WTC11 (cell line): ENCODE measurements at regions not wholly inside any gene's neighbourhood (a gene's known extent, or its start where the extent isn't known, plus 50 kb on each side); places are given as distances from the start of the nearest gene placed in this dataset.

Source experiments
- ATAC-seq: fragments of 200-7000 bp; cut with Tn5 transposase; 2 replicates; pipeline ENCODE4 v1.10.0; 2021; ENCODE audit warnings: mild to moderate bottlenecking, moderate library complexity
- CTCF ChIA-PET: fragments of 300-600 bp; sonication (Branson Sonifier 250); formaldehyde crosslinking; loops from one replicate; lab custom pipeline; 2021; ENCODE audit warnings: antibody characterized with exemption; lab: Charles Lee
- POLR2A ChIA-PET: fragments of 350-600 bp; sonication (Branson Sonifier 250); formaldehyde crosslinking; loops from one replicate; lab custom pipeline; 2021; ENCODE audit warnings: antibody characterized with exemption; lab: Charles Lee
- DNase-seq: peaks from one replicate; pipeline ENCODE4 v3.0.0; 2021; ENCODE audit warnings: low spot score
- H3K27ac Mint-ChIP-seq: 2 replicates; pipeline ENCODE4 v1.8.0; 2021; ENCODE audit warnings: mixed read lengths
- H3K27me3 Mint-ChIP-seq: 2 replicates; pipeline ENCODE4 v1.8.0; 2021; ENCODE audit warnings: low read depth, mild to moderate bottlenecking, moderate library complexity, mixed read lengths
- H3K36me3 Mint-ChIP-seq: 2 replicates; pipeline ENCODE4 v1.8.0; 2021; ENCODE audit warnings: mixed read lengths
- H3K4me1 Mint-ChIP-seq: 2 replicates; pipeline ENCODE4 v1.8.0; 2022; ENCODE audit warnings: mixed read lengths
- H3K4me3 Mint-ChIP-seq: 2 replicates; pipeline ENCODE4 v1.8.0; 2021; ENCODE audit warnings: mild to moderate bottlenecking, moderate library complexity, mixed read lengths
- H3K9me3 Mint-ChIP-seq: 2 replicates; pipeline ENCODE4 v1.8.0; 2021; ENCODE audit warnings: mixed read lengths
- AR ChIP-seq: fragments of 250-450 bp; sonication (Bioruptor Pico); IDR thresholded peaks from 2 replicates; pipeline ENCODE4 v1.9.0; 2021; ENCODE audit warnings: mild to moderate bottlenecking
- ARID4B ChIP-seq: sonication (generic); formaldehyde crosslinking; IDR thresholded peaks from 2 replicates; pipeline ENCODE4 v1.8.0; 2023; ENCODE audit warnings: missing genetic modification reagents, mild to moderate bottlenecking, borderline replicate concordance
- EMX1 ChIP-seq: fragments of 250-450 bp; sonication (Bioruptor Pico); IDR thresholded peaks from 2 replicates; pipeline ENCODE4 v1.8.0; 2021; ENCODE audit warnings: mild to moderate bottlenecking
- ETV6 ChIP-seq: sonication (generic); formaldehyde crosslinking; IDR thresholded peaks from 2 replicates; pipeline ENCODE4 v1.8.1; 2022; ENCODE audit warnings: mild to moderate bottlenecking, missing genetic modification reagents
- FOXJ3 ChIP-seq: sonication (generic); formaldehyde crosslinking; IDR thresholded peaks from 2 replicates; pipeline ENCODE4 v1.9.0; 2021; ENCODE audit warnings: missing genetic modification reagents, mild to moderate bottlenecking, borderline replicate concordance
- GTF2I ChIP-seq: fragments of 250-450 bp; sonication (Bioruptor Pico); conservative IDR thresholded peaks from 2 replicates; pipeline ENCODE4 v1.4.0; 2021; ENCODE audit warnings: mild to moderate bottlenecking
- HMGA2 ChIP-seq: fragments of 250-450 bp; sonication (Bioruptor Pico); IDR thresholded peaks from 2 replicates; pipeline ENCODE4 v1.4.0; 2021; ENCODE audit warnings: mild to moderate bottlenecking, moderate library complexity
- NFYB ChIP-seq: sonication (generic); formaldehyde crosslinking; conservative IDR thresholded peaks from 2 replicates; pipeline ENCODE4 v1.8.0; 2022; ENCODE audit warnings: low read depth, missing genetic modification reagents
- NR3C1 ChIP-seq: sonication (generic); formaldehyde crosslinking; conservative IDR thresholded peaks from 2 replicates; pipeline ENCODE4 v1.8.1; 2023; ENCODE audit warnings: low read depth, mild to moderate bottlenecking, missing genetic modification reagents
- OVOL2 ChIP-seq: fragments of 250-450 bp; sonication (Bioruptor Pico); IDR thresholded peaks from 2 replicates; pipeline ENCODE4 v1.9.0; 2021; ENCODE audit warnings: mild to moderate bottlenecking, borderline replicate concordance
- PRDM15 ChIP-seq: sonication (generic); formaldehyde crosslinking; IDR thresholded peaks from 2 replicates; pipeline ENCODE4 v1.8.0; 2022; ENCODE audit warnings: missing genetic modification reagents
- ZNF317 ChIP-seq: sonication (generic); formaldehyde crosslinking; IDR thresholded peaks from 2 replicates; pipeline ENCODE4 v1.8.1; 2023; ENCODE audit warnings: low read depth, mild to moderate bottlenecking, moderate library complexity, missing genetic modification reagents, borderline replicate concordance
- ZNF416 ChIP-seq: fragments of 250-450 bp; sonication (Bioruptor Pico); IDR thresholded peaks from 2 replicates; pipeline ENCODE4 v1.9.0; 2021; ENCODE audit warnings: mild to moderate bottlenecking, inconsistent platforms
- TF ChIP-seq, protein P1 (sequence below): sonication (generic); formaldehyde crosslinking; IDR thresholded peaks from 2 replicates; pipeline ENCODE4 v1.8.0; 2022; ENCODE audit warnings: mild to moderate bottlenecking, missing genetic modification reagents
- TF ChIP-seq, protein P2 (sequence below): sonication (generic); formaldehyde crosslinking; IDR thresholded peaks from 2 replicates; pipeline ENCODE4 v1.8.0; 2022; ENCODE audit warnings: mild to moderate bottlenecking, missing genetic modification reagents
- TF ChIP-seq, protein P3 (sequence below): sonication (generic); formaldehyde crosslinking; IDR thresholded peaks from 2 replicates; pipeline ENCODE4 v1.8.0; 2023; ENCODE audit warnings: missing genetic modification reagents
- TF ChIP-seq, protein P4 (sequence below): fragments of 250-450 bp; sonication (Bioruptor Pico); IDR thresholded peaks from 2 replicates; pipeline ENCODE4 v1.8.0; 2021; ENCODE audit warnings: mild to moderate bottlenecking
- TF ChIP-seq, protein P5 (sequence below): fragments of 250-450 bp; sonication (Bioruptor Pico); IDR thresholded peaks from 2 replicates; pipeline ENCODE4 v1.9.0; 2021; ENCODE audit warnings: mild to moderate bottlenecking, borderline replicate concordance

DNA sequence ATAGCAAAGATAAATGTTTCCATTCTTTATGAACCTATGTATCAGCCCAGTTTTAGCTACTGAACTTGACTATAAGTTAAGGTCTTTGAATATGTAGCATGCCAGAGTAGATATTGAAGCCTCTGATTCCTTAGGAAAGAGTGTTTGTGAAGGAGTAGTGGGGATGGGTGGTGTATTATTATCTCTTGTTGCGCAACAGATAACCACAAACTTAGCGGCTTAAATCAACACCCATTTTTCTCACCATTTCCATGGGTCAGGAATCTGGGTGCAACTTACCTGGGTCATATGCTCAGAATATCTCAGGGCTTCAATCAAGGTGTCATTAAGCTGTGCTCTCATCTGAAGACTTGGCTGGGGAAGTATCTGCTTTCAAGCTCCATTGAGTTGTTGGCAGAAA, 251.4 kb upstream of the PUDP start (continued):
- TF ChIP-seq PRDM15 (CRISPR knock-in tag), result no peak
- no peak for TF ChIP-seq HMGA2 (CRISPR knock-in tag)
- TF ChIP-seq, protein P1, sequence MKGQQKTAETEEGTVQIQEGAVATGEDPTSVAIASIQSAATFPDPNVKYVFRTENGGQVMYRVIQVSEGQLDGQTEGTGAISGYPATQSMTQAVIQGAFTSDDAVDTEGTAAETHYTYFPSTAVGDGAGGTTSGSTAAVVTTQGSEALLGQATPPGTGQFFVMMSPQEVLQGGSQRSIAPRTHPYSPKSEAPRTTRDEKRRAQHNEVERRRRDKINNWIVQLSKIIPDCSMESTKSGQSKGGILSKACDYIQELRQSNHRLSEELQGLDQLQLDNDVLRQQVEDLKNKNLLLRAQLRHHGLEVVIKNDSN (CRISPR knock-in tag), result no peak
- TF ChIP-seq, protein P2, sequence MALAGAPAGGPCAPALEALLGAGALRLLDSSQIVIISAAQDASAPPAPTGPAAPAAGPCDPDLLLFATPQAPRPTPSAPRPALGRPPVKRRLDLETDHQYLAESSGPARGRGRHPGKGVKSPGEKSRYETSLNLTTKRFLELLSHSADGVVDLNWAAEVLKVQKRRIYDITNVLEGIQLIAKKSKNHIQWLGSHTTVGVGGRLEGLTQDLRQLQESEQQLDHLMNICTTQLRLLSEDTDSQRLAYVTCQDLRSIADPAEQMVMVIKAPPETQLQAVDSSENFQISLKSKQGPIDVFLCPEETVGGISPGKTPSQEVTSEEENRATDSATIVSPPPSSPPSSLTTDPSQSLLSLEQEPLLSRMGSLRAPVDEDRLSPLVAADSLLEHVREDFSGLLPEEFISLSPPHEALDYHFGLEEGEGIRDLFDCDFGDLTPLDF (CRISPR knock-in tag), result no peak
- no peak for TF ChIP-seq ZNF317 (CRISPR knock-in tag)
- TF ChIP-seq, protein P3, sequence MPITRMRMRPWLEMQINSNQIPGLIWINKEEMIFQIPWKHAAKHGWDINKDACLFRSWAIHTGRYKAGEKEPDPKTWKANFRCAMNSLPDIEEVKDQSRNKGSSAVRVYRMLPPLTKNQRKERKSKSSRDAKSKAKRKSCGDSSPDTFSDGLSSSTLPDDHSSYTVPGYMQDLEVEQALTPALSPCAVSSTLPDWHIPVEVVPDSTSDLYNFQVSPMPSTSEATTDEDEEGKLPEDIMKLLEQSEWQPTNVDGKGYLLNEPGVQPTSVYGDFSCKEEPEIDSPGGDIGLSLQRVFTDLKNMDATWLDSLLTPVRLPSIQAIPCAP (CRISPR knock-in tag), result no peak
- no peak for TF ChIP-seq GTF2I
- TF ChIP-seq OVOL2 (CRISPR knock-in tag), result no peak
- TF ChIP-seq ARID4B (CRISPR knock-in tag), result no peak

DNA sequence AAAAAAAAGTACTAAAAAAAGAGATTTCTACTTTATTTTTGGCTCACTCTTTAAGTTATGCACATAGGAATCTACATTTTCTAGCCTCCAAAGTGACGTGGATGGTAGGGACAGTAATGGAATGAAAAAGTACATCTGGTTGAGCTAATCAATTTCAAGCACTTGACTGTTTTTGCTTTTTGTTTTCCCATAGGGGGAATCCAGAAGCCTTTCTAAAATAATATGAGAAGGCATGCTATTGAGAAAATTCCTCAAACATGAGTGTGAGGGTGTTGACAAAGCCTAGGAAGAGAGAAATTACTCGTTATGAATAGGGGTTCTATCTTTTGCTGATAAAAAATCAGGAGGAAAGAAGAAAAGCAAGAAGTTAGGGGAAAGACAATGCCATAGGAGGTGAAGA, 242.5 kb upstream of the PUDP start:
- Mint-ChIP-seq H3K4me3 (no peak overlapping the region), H3K27me3 (no peaks in the 10 kb centered on the region), H3K4me1 (no peaks in the 10 kb centered on the region), H3K36me3 (no peaks in the 10 kb centered on the region), H3K9me3 (no peaks in the 10 kb centered on the region), H3K27ac (no peak overlapping the region)
- ChIA-PET POLR2A (no interaction called here), CTCF (no interaction called here)
- DNase-seq, result no peak
- ATAC-seq, result no peak
- no peak for TF ChIP-seq NFYB (CRISPR knock-in tag)
- TF ChIP-seq ZNF416 (CRISPR knock-in tag), result no peak
- no peak for TF ChIP-seq FOXJ3 (CRISPR knock-in tag)
- TF ChIP-seq, protein P4, sequence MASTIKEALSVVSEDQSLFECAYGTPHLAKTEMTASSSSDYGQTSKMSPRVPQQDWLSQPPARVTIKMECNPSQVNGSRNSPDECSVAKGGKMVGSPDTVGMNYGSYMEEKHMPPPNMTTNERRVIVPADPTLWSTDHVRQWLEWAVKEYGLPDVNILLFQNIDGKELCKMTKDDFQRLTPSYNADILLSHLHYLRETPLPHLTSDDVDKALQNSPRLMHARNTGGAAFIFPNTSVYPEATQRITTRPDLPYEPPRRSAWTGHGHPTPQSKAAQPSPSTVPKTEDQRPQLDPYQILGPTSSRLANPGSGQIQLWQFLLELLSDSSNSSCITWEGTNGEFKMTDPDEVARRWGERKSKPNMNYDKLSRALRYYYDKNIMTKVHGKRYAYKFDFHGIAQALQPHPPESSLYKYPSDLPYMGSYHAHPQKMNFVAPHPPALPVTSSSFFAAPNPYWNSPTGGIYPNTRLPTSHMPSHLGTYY (CRISPR knock-in tag), result no peak
- TF ChIP-seq NR3C1 (CRISPR knock-in tag), result no peak
- no peak for TF ChIP-seq AR (CRISPR knock-in tag)
- no peak for TF ChIP-seq ETV6 (CRISPR knock-in tag)
- TF ChIP-seq EMX1, result no peak
- TF ChIP-seq, protein P5, sequence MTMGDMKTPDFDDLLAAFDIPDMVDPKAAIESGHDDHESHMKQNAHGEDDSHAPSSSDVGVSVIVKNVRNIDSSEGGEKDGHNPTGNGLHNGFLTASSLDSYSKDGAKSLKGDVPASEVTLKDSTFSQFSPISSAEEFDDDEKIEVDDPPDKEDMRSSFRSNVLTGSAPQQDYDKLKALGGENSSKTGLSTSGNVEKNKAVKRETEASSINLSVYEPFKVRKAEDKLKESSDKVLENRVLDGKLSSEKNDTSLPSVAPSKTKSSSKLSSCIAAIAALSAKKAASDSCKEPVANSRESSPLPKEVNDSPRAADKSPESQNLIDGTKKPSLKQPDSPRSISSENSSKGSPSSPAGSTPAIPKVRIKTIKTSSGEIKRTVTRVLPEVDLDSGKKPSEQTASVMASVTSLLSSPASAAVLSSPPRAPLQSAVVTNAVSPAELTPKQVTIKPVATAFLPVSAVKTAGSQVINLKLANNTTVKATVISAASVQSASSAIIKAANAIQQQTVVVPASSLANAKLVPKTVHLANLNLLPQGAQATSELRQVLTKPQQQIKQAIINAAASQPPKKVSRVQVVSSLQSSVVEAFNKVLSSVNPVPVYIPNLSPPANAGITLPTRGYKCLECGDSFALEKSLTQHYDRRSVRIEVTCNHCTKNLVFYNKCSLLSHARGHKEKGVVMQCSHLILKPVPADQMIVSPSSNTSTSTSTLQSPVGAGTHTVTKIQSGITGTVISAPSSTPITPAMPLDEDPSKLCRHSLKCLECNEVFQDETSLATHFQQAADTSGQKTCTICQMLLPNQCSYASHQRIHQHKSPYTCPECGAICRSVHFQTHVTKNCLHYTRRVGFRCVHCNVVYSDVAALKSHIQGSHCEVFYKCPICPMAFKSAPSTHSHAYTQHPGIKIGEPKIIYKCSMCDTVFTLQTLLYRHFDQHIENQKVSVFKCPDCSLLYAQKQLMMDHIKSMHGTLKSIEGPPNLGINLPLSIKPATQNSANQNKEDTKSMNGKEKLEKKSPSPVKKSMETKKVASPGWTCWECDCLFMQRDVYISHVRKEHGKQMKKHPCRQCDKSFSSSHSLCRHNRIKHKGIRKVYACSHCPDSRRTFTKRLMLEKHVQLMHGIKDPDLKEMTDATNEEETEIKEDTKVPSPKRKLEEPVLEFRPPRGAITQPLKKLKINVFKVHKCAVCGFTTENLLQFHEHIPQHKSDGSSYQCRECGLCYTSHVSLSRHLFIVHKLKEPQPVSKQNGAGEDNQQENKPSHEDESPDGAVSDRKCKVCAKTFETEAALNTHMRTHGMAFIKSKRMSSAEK, result no peak
